Anterior cingulate cortex (tissue), 58 donors: ENCODE measurements at regions not wholly inside any gene's neighbourhood (a gene's known extent, or its start where the extent isn't known, plus 50 kb on each side); places are given as distances from the start of the nearest gene placed in this dataset.
"Not testable (repeated sequence)": the region's sequence is repeated elsewhere in the genome, so short reads cannot be mapped to it uniquely, and the experiment has no call there.

Experiments used
- DNase-seq, 58 donors: peaks; one replicate each; lab custom pipeline; 2025; lab: John Stamatoyannopoulos, UW

DNA sequence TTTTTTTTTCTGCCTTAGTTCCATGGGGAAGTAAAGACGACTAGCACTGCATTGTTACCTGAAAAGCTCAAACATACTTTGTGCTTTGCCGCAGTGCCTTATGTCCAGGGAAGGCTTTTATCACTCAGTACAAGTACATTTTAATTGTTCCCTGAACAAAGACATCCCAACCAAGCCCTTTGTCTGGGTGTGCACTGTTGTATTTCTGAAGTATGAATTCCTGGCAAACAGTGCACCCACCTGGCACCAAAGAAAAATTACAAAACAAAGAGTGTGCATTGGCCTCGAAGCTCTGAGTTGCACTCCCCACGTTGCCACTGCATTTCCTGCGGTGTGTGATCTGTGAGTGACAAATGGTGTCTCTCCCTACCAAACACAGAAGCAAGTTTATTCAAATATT lies 858.5 kb upstream of the PIK3C3 start:
- no peak for DNase-seq

DNA sequence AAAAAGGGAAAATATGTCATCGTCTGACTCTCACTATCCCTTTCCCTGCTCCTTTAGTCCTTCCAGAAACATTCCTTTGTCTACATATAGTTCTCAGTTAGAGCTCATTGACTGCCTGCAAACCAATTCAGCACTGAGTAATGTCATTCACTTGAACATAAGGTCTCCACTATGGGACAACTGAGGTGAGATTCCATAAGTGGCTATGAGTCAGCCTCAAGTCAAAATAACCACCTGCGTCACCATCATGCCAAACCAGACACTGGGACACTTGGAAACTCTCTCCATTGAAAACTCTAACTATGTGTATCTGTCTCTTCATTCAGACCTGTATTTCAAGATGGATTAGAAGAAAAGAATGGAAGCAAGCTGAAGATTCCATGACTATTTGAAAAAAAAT lies 878.0 kb upstream of the PIK3C3 start:
- no peak for DNase-seq

DNA sequence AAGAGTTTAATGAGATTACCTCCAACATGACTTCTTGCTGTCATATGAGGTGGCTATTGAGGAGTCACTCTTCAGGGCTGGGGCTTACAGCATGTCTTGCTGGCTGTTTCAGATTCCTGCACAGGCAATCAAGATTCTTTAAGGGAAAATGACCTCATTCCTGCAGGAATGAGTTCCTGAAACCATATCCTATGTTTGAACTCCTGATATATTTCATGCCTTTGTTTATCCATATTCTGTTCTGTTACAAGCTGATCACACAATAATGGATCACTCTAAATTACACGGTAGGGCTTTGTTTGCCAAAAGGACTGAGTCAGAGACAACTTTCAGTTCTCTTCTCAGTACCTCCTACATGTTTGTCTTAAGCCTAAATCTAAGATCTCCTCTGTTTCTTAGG lies 879.8 kb upstream of the PIK3C3 start:
- DNase-seq, result peak in 1 of 58 donors; percentile 23

DNA sequence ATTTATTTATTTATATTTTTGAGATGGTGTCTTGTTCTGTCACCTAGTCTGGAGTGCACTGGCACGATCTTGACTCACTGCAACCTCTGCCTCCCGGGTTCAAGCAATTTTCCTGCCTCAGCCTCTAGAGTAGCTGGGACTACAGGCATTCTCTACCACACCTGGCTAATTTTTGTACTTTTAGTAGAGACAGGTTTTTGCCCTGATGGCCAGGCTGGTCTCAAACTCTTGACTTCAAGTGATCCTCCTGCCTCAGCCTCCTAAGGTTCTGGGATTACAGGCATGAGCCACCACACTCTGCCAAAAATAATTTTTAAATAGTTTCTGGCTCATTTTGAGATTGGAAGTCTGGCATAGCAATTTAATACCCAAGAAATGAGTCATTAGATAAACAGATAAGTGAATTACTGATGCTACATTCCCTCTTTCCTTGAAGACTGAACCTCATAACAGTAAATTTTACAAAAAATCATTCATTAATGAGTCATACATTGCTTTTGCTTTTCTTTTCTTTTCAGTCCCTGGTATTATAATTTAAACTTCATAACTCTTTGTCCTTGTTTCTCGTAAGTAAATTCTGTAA lies 881.6 kb upstream of the PIK3C3 start:
- DNase-seq, result no peak

DNA sequence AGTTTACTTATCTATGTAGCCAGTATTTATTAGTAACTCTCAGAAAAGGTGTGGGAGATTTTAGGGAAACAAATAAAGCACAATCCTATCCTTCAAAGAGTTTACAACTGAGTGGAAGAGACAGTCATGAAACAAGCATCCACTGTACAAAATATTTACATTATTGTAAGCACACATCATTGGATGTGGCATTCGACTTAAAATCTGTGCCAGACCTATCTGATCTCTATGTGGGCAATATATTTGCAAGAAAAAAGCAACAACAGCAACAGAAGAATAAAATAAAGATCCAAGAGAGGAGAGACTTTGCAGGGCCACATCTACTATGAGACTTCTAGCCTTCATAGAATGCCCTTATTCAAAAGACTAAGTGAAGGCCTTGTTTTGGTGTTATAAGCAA lies 882.1 kb upstream of the PIK3C3 start:
- no peak for DNase-seq

DNA sequence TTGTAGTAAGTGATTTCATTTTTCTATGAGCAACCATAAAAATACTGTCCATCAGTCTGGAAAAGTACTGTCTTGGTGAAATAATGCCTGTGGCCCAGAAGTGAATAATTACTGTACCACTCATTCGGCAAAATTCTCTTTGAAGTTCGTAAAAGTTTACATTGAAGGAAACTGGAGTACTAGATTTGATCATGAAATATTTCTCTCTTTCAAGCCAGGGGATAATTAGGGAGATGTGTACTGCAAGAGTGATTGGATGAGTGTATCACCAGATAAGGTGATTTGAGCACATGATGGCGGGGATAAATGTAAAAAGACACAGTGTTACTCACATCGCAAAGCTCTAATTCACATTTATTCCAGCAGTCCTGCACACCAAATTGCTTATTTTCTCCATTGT lies 883.2 kb upstream of the PIK3C3 start:
- DNase-seq, result no peak

DNA sequence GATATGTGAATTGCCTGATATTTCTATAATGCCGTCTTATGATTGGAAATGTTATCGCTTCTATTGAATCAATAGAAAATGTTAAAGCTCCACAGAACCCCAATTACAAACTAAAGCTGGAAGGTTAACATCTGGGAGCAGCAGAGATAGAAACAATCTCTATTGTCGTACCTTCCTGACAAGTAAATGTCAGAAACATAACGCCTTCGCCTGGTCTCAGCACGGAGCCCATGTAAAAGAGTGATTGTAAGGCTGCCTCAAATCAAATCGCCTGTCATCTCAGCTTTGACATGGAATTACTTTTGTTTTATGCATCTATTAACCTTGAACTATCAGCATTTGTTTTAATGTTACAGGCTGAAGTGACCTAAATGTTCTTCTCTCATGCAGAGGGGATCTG lies 885.9 kb upstream of the PIK3C3 start:
- no peak for DNase-seq

DNA sequence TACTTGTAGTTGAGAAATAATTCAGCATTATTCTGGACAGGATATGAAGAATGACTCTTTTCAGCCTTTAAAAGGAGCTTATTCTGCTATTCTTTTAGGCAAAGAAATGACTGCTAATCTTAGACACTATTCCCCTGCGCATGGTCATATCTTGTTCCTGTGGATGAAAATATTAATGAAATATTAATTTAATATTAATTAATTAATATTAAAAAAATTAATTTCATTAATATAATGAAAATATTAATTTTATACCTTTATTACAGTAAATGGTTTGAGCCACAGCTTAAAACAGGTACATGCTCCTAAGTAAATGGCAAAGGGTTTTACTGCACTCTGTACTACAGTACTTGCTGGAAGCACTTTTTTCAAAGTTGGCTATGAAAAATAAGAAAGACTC lies 890.1 kb upstream of the PIK3C3 start:
- no peak for DNase-seq

DNA sequence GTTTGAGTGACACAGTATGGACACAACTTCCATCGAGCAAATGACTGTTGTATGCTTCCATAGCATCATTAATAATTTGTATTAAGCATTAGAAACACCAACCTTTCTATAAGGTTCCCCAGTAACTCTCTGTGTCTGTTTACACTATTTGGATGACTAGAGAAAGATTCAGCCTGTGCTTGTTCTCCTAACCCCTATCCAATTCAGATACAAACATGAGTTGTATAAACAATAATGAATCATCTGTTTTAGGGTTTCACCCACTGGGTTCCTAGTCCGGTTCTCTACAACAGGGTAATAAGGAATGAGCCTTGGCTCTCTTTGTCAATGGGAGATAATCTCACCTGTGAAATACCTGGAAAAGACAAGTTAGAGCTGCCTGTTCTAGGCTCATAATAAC lies 894.1 kb upstream of the PIK3C3 start:
- no peak for DNase-seq

DNA sequence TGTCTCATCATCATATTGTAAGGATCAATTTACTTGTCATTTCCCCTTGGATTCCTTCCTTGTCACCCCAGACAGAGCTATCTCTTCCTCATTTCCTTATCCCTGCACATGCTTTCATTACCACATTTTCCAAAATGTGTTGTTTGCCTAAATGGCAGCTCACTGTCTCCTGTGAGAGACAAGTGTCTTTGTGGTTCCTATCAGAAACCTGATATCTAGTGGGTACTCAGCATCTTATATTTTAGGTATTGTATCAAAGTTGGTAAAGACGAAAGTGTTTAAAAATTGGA lies 896.0 kb upstream of the PIK3C3 start:
- DNase-seq, result no peak

DNA sequence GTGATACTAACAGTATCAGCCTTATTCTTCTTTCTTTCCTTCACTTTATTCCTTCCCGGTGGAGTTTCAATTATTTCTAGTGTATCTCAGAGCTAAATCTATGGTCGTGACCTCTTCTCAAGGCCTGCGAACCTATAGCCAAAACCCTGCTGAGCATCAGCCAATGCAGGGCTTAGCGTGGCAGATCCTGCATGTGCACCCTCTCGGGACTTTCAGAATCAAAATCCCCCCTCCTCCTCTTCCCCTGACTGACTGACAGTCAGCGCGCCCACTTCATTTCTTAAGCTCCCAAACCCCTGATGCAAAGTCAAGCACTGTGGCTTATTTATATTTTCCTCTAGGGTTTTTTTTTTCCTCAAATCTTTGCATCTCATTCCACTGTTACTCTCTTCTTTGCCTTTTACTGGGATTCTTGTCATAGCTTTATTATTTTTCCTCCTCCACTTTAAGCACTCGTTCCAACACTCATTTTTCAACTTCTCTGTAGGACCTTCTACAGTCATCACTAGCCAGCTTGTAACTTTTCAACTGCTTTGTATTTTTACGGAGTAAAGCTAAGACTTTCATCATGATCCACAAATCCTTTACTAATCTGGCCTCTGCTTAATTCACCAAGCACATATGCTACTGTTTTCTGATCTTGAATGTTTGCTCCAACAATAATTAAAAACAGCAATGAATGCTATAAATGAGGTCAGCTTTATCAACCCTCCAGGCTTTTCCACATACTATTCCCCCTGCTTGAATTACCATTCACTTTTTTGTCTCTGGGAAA lies 896.5 kb upstream of the PIK3C3 start:
- DNase-seq, result no peak

DNA sequence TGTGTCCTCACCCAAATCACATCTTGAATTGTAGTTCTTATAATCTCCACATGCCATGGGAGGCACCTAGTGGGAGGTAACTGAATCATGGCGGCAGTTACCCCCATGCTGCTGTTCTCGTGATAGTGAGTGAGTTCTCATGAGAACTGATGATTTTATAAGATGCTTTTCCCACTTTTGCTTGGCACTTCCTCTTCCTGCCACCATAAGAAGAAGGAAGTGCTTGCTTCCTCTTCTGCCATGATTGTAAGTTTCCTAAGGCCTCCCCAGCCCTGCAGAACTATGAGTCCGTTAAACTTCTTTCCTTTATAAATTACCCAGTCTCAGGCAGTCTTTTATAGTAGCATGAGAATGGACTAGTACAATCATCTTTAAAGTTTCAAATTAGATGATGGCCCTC lies 902.4 kb upstream of the PIK3C3 start:
- no peak for DNase-seq

DNA sequence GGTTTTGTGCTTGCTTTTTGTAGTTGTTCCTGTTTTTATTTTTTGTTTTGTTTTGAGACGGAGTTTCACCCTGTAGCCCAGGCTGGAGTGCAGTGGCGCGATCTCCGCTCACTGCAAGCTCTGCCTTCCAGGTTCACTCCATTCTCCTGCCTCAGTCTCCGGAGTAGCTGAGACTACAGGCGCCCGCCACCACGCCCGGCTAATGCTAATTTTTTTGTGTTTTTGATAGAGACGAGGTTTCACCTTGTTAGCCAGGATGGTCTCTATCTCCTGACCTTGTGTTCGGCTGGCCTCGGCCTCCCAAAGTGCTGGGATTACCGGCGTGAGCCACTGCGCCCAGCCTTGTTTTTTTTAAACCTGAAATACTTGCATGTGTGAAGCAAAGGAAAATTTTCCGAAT lies 908.8 kb upstream of the PIK3C3 start:
- not testable (repeated sequence) for DNase-seq

DNA sequence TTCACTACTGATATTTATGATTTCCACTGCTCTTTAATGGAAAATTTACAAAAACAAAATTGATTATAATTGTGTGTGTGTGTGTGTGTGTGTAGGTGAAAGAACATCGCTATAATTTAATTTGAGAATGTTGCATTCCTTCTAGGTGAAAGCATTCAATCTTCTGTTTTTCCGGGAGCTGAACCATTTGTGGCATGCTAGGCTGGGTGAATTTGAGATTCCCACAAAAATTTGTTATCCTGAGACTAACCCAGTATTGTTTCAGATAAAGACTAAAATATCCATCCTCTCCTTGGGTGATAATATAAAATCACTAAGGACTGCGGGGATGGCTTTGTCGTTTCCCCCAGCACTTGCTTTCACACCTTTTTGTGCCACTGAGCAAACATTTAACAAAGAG lies 911.2 kb upstream of the PIK3C3 start:
- DNase-seq, result no peak

DNA sequence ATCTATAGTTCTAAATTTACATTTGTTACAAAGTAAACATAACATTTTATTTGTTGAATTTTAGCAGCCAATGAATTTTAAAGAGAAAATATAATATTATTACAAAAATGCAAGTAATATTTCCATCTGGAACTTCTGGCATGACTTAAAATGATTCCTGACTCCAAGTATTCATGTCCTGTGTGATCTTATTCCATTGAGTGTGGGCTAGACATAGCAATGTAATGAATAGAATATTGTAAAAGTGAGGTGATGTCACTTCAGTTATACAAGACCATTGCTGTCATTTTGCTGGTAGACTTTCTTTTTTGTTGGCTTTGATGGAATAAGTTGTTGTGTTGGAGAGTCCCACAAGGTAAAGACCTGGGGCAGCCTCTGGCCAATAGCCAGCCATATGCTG lies 912.2 kb upstream of the PIK3C3 start:
- DNase-seq, result no peak

DNA sequence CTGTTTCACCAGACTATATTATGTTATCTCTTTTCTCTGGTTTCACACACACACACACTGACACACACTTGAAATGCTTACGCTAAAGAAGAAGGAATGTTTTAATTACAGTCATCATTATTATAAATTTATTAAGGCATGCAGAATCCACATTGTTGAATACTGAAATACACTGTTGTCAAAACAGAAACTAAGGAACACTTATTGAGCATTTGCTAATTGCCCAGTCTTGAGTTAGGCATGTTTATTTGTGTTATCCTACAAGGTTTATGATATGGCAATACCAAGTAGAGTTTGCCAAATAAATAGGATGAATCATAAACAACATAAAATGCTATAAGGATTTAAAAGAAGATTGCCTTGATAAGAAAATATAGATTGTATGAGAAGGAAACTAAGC lies 917.0 kb upstream of the PIK3C3 start:
- DNase-seq, result no peak

DNA sequence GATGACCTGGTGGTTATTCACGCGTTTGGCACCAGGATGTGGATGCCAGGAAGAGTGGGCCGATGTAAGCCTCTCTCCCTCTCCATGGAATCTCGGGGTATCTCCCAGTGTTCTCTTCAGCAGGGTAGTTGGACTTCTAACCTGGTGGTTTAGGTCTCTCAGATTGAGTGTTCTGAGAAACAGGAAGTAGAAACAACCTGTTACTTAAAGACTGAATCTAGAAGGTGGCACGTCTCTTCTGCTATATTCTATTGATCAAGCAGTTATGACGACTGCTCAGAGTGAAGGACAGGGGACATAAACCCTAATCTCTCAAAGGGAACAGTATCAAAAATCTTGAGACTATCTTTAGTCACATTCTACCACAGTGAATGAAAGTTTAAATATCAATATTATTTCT lies 918.7 kb upstream of the PIK3C3 start:
- no peak for DNase-seq

DNA sequence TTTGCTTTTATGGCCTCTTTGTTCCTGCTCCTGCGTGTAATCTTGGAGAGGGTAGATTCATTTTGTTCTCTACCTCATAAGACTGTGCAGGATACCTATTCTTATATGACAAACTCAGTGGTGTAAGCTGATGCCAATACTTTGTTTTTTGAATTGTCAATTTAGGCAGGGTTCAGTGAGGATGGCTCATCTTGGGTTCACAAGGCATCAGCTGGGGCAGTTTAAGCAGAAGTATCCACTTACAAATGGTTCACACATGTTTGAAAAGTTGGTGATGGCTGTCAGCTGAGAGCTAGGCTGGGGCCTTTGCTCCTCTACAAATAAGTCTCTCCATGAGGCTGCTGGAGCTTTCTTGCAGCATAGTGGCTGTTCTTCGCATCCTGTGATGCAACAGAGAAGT lies 920.6 kb upstream of the PIK3C3 start:
- no peak for DNase-seq

DNA sequence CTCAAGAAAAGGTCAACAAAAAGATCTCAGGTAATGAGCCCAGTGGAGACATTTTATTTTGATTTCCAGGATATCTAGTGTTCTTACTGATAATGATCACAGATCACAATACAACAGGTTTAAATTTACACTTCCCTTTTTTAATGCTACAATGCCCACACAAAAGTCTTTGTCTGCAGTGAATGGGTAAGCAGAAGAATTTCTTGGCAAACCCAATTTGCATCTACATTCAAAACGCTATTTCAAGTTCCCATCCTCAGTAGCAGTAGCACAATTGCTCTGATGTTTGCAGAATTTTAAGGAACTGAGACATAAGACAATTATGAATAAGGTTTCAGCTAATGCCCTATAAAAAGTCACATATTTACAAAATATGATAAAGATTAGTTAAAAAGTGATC lies 929.4 kb upstream of the PIK3C3 start:
- DNase-seq, result no peak

DNA sequence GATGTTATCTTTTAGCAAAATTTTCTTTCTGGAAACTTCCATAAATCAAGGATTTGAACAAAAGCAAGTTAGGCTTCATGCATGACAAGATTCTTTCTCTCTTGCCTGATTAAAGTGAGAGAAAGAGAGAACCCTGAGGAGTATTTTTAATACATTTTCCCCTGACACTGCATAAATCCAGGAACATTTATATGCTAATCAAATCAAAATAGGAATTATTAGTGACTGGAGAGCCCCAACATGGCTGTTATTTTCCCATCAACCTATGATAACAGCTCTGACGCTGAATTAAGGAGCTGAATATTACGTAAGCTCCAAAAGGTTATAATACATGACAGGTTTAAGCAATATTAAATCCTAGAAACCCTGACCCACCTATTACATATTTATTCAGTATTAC lies 930.2 kb upstream of the PIK3C3 start:
- no peak for DNase-seq

DNA sequence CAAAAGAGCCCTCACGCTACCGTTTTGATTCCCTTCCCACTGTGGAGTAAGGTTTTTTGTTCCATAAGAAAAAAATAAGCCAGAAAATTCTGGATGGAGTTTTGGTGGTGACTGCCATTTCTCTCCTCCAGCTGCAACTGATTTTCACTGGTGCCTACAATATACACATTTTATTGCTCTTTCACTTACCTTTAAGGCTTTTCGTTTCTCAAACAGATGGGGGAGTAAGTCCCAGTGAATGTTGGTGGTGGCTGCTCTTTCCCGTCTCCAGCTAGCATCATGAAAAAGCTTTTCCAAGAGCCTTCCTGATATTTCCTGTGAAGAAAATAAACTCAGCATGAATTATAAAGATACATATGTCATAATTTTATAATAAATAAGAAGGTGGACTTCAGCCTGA lies 932.5 kb upstream of the PIK3C3 start:
- no peak for DNase-seq

DNA sequence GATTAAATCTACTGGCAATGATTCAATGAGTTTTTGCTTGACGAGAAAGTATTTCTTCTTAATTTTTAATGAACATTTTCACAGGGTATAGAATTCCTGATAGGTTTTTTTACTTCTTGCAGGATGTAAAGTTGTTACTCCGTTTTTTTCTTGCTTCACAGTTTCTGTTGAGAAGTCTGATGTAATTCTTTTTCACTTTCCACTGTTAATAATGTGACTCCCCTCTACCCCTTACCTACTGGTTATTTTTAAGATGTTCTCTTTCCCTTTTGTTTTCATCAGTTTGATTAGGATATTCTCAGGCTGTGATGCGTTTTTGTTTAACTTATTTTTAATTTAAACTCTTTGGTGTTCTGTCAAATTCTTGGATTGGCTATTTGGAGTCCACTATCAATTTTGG lies 933.9 kb upstream of the PIK3C3 start:
- DNase-seq, result no peak

DNA sequence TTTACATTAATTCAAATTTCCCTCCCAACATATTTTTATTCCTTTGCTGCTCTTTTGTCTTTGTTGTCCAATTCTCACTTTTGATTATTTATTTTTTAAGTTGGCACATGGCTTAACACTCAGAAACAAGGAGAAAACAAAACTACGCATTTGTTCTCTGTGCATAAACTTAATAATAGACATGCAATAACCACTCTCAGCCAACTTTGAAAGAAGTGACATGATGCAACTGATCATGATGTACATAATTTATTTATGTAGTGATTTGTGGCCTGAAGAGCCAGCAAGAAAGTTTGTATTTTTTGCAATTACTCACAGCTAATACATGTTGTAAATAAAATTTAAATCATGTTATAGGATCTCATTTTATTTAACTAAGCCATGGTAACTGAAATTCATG lies 942.8 kb upstream of the PIK3C3 start:
- no peak for DNase-seq
